Keratinocyte (primary cell): ENCODE measurements at regions not wholly inside any gene's neighbourhood (a gene's known extent, or its start where the extent isn't known, plus 50 kb on each side); places are given as distances from the start of the nearest gene placed in this dataset.

ENCODE experiments used
- DNase-seq: peaks from one replicate; pipeline ENCODE4 v3.0.0-alpha.2; 2011; ENCODE audit warnings: low read depth, missing footprints, low spot score
- FAIRE-seq: peaks from 2 replicates; lab custom pipeline; 2011; peaks lifted over from hg19 to GRCh38; lab: Jason Lieb, UNC
- H2AFZ ChIP-seq: 2 replicates; pipeline ENCODE4 v1.6.0; 2012; ENCODE audit warnings: low read length, control low read depth, inconsistent platforms; ENCODE audit not compliant: control insufficient read depth
- H3K27ac ChIP-seq: 2 replicates; pipeline ENCODE4 v1.5.1; 2011; ENCODE audit warnings: low read length; ENCODE audit not compliant: control insufficient read depth, insufficient read depth
- H3K27me3 ChIP-seq: 3 replicates; pipeline ENCODE4 v1.6.0; 2011; ENCODE audit warnings: low read length; ENCODE audit not compliant: control insufficient read depth, insufficient read depth; ENCODE audit errors: extremely low read depth
- H3K36me3 ChIP-seq, 2 experiments: 2 replicates in 1 of 2; 3 replicates in 1 of 2; pipeline ENCODE4 v1.5.1; 2011; ENCODE audit warnings: low read length in 2 of 2, mild to moderate bottlenecking in 1 of 2; ENCODE audit not compliant: control insufficient read depth in 2 of 2, insufficient read depth in 2 of 2; ENCODE audit errors: extremely low read depth in 1 of 2
- H3K4me1 ChIP-seq: 3 replicates; pipeline ENCODE4 v1.5.1; 2011; ENCODE audit warnings: low read length; ENCODE audit not compliant: control insufficient read depth, insufficient read depth; ENCODE audit errors: extremely low read depth
- H3K4me2 ChIP-seq: 3 replicates; pipeline ENCODE4 v1.6.0; 2011; ENCODE audit warnings: low read depth, low read length; ENCODE audit not compliant: control insufficient read depth, insufficient read depth; ENCODE audit errors: extremely low read depth
- H3K4me3 ChIP-seq, 3 experiments: fragments of 200-600 bp in 1 of 3; sonication (generic) in 1 of 3; 2 replicates in 2 of 3; 3 replicates in 1 of 3; pipeline ENCODE4 v1.5.1; 2011 to 2016; ENCODE audit warnings: low read length in 3 of 3, mild to moderate bottlenecking in 3 of 3, control low read depth in 2 of 3, inconsistent platforms in 1 of 3, low read depth in 1 of 3, mixed read lengths in 1 of 3, mixed run types in 1 of 3, moderate library complexity in 1 of 3; ENCODE audit not compliant: control insufficient read depth in 2 of 3, insufficient read depth in 2 of 3; ENCODE audit errors: extremely low read depth in 1 of 3
- H3K79me2 ChIP-seq: 2 replicates; pipeline ENCODE4 v1.6.0; 2012; ENCODE audit warnings: low read length; ENCODE audit not compliant: control insufficient read depth, insufficient read depth
- H3K9ac ChIP-seq: 3 replicates; pipeline ENCODE4 v1.6.0; 2011; ENCODE audit warnings: low read length; ENCODE audit not compliant: control insufficient read depth, insufficient read depth; ENCODE audit errors: extremely low read depth
- H3K9me1 ChIP-seq: 3 replicates; pipeline ENCODE4 v1.6.0; 2011; ENCODE audit warnings: low read length; ENCODE audit not compliant: control insufficient read depth, insufficient read depth; ENCODE audit errors: extremely low read depth
- H3K9me3 ChIP-seq: 2 replicates; pipeline ENCODE4 v1.5.1; 2012; ENCODE audit warnings: low read depth, low read length; ENCODE audit not compliant: control insufficient read depth
- H4K20me1 ChIP-seq: 3 replicates; pipeline ENCODE4 v1.6.0; 2011; ENCODE audit warnings: low read length; ENCODE audit not compliant: control insufficient read depth, insufficient read depth; ENCODE audit errors: extremely low read depth
- CTCF ChIP-seq, 3 experiments: IDR thresholded peaks in 1 of 3; conservative IDR thresholded peaks in 1 of 3; optimal IDR thresholded peaks in 1 of 3; 2 replicates in 2 of 3; 3 replicates in 1 of 3; pipeline versions ENCODE3 to v1.5.1; 2011; ENCODE audit warnings: low read length in 3 of 3, mild to moderate bottlenecking in 3 of 3, moderate library complexity in 2 of 3, control low read depth in 1 of 3, inconsistent platforms in 1 of 3; ENCODE audit not compliant: insufficient read depth in 2 of 3; ENCODE audit errors: extremely low read depth in 1 of 3
- EZH2 ChIP-seq: IDR thresholded peaks from one replicate; pipeline ENCODE4 v1.6.1; 2012; ENCODE audit warnings: inconsistent platforms, mild to moderate bottlenecking, low read length, moderate library complexity
- dilution Hi-C: fragments of 300-500 bp; cut with MboI; formaldehyde crosslinking; loops from one replicate; pipeline ENCODE4 v1.7.0; 2020; ENCODE audit warnings: low sequenced_read_pairs; ENCODE audit not compliant: extremely low pct_ligation_motif_present

GRCh38 chr4:117425636-117426035, 340.3 kb upstream of the TRAM1L1 start:
- Histone ChIP-seq H3K4me1 (no peaks in the 10 kb centered on the region), H3K9me3 (no peaks in the 10 kb centered on the region), H3K9ac (no peak overlapping the region), H2AFZ (no peak overlapping the region), H3K4me3 (no peak overlapping the region), H3K27ac (no peak overlapping the region), H3K36me3 (no peaks in the 10 kb centered on the region), H3K4me2 (no peak overlapping the region), H3K9me1 (no peaks in the 10 kb centered on the region), H4K20me1 (no peaks in the 10 kb centered on the region), H3K27me3 (no peaks in the 10 kb centered on the region), H3K79me2 (no peaks in the 10 kb centered on the region)
- no peak for DNase-seq
- FAIRE-seq: no peak
- TF ChIP-seq EZH2 (no peak), CTCF (optimal IDR thresholded peaks at IDR 0.05 in 1 of 3, IDR thresholded peaks at IDR 0.05 in 1 of 3, conservative IDR thresholded peaks at IDR 0.05 in 1 of 3; ENCODE audit: extremely low read depth in 1 of 3, insufficient read depth in 2 of 3, low read length in 3 of 3) (no peak)
- dilution Hi-C loops: no loop called here

GRCh38 chr4:117428536-117428935, 343.2 kb upstream of the TRAM1L1 start:
- Histone ChIP-seq H3K27me3 (no peaks in the 10 kb centered on the region), H3K4me1 (no peaks in the 10 kb centered on the region), H2AFZ (no peak overlapping the region), H3K36me3 (no peaks in the 10 kb centered on the region), H3K9ac (no peak overlapping the region), H4K20me1 (no peaks in the 10 kb centered on the region), H3K4me3 (no peak overlapping the region), H3K27ac (no peak overlapping the region), H3K79me2 (no peaks in the 10 kb centered on the region), H3K9me1 (no peaks in the 10 kb centered on the region), H3K9me3 (no peaks in the 10 kb centered on the region), H3K4me2 (no peak overlapping the region)
- no peak for TF ChIP-seq EZH2
- TF ChIP-seq CTCF (optimal IDR thresholded peaks at IDR 0.05 in 1 of 3, IDR thresholded peaks at IDR 0.05 in 1 of 3, conservative IDR thresholded peaks at IDR 0.05 in 1 of 3; ENCODE audit: extremely low read depth in 1 of 3, insufficient read depth in 2 of 3, low read length in 3 of 3): no peak
- DNase-seq (no peak), FAIRE-seq (no peak)
- dilution Hi-C loops: no loop called here
